Activated B cell treated with CpG ODN at 0.5 μM for 24 hours (primary cell): ENCODE measurements at regions not wholly inside any gene's neighbourhood (a gene's known extent, or its start where the extent isn't known, plus 50 kb on each side); places are given as distances from the start of the nearest gene placed in this dataset.

Source experiments
- ATAC-seq: fragments of 200-7000 bp; cut with Tn5 transposase; one replicate; pipeline ENCODE4 v1.10.0; 2021; ENCODE audit warnings: low read depth, mild to moderate bottlenecking, moderate library complexity
- CTCF ChIA-PET: fragments of 350-600 bp; sonication (Branson Sonifier 250); formaldehyde crosslinking; loops from one replicate; lab custom pipeline; 2021; ENCODE audit warnings: antibody characterized with exemption; lab: Charles Lee
- POLR2A ChIA-PET: fragments of 350-600 bp; sonication (Branson Sonifier 250); formaldehyde crosslinking; loops from one replicate; lab custom pipeline; 2021; ENCODE audit warnings: antibody characterized with exemption; lab: Charles Lee
- DNase-seq: peaks from one replicate; pipeline ENCODE4 v3.0.0; 2022
- H3K27ac Mint-ChIP-seq: one replicate; pipeline ENCODE4 v1.8.0; 2020; ENCODE audit warnings: mixed read lengths
- H3K27me3 Mint-ChIP-seq: one replicate; pipeline ENCODE4 v1.8.0; 2021; ENCODE audit warnings: mixed read lengths
- H3K36me3 Mint-ChIP-seq: one replicate; pipeline ENCODE4 v1.8.0; 2021; ENCODE audit warnings: low read depth, mixed read lengths
- H3K4me1 Mint-ChIP-seq: one replicate; pipeline ENCODE4 v1.8.0; 2021; ENCODE audit warnings: mixed read lengths
- H3K4me3 Mint-ChIP-seq: one replicate; pipeline ENCODE4 v1.8.0; 2020; ENCODE audit warnings: mild to moderate bottlenecking, mixed read lengths
- H3K9me3 Mint-ChIP-seq: one replicate; pipeline ENCODE4 v1.8.0; 2020; ENCODE audit warnings: mixed read lengths
- intact Hi-C: fragments of 100-400 bp; cut with micrococcal nuclease; formaldehyde crosslinking; loops from one replicate; pipeline ENCODE4 v1.15.1; 2024
- TF ChIP-seq, protein P1 (sequence below): fragments of 200-600 bp; IDR thresholded peaks from one replicate; pipeline ENCODE4 v1.8.0; 2022; ENCODE audit warnings: antibody characterized with exemption, mild to moderate bottlenecking

DNA sequence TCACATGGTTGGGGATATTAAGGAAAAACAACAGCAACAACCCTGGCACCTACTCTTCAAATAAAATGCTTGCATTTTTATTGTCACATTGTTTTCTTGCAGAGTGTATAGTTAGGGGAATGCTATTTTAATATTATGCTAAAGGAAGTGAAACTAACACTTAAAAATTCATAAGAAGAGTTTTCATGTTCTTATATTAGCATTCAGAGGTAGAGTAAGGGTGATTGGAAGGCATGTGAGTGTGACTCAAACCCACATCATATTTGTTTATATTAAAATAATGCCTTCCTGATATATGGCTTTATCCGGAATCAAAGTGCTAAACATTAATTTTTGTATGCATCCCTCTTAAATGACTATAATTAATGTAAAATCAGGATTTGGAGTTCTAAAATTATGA is 59.8 kb upstream of the TES start:
- ChIA-PET CTCF (interaction anchor here (1.2 kb wide), 1 partner anchor 30 kb away, joined by 4 read pairs; no protein-coding TSS in a partner anchor), POLR2A (interaction anchor here (1.2 kb wide), 1 partner anchor 61 kb away, joined by 4 read pairs; no protein-coding TSS in a partner anchor)
- TF ChIP-seq, protein P1, sequence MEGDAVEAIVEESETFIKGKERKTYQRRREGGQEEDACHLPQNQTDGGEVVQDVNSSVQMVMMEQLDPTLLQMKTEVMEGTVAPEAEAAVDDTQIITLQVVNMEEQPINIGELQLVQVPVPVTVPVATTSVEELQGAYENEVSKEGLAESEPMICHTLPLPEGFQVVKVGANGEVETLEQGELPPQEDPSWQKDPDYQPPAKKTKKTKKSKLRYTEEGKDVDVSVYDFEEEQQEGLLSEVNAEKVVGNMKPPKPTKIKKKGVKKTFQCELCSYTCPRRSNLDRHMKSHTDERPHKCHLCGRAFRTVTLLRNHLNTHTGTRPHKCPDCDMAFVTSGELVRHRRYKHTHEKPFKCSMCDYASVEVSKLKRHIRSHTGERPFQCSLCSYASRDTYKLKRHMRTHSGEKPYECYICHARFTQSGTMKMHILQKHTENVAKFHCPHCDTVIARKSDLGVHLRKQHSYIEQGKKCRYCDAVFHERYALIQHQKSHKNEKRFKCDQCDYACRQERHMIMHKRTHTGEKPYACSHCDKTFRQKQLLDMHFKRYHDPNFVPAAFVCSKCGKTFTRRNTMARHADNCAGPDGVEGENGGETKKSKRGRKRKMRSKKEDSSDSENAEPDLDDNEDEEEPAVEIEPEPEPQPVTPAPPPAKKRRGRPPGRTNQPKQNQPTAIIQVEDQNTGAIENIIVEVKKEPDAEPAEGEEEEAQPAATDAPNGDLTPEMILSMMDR: no peak
- Mint-ChIP-seq H3K27me3 (no peaks in the 10 kb centered on the region), H3K36me3 (peaks cover 14% of the 10 kb centered on the region), H3K9me3 (no peaks in the 10 kb centered on the region), H3K4me1 (peaks cover 72% of the 10 kb centered on the region), H3K4me3 (peak overlapping the region; percentile 74), H3K27ac (peak overlapping the region; percentile 73)
- ATAC-seq: peak; percentile 76
- no peak for DNase-seq
- intact Hi-C loops: loop anchor here (1.0 to 10.0 kb wide), 4 partner anchors 9 to 1226 kb away; partner anchors contain the start of gene MDFIC

DNA sequence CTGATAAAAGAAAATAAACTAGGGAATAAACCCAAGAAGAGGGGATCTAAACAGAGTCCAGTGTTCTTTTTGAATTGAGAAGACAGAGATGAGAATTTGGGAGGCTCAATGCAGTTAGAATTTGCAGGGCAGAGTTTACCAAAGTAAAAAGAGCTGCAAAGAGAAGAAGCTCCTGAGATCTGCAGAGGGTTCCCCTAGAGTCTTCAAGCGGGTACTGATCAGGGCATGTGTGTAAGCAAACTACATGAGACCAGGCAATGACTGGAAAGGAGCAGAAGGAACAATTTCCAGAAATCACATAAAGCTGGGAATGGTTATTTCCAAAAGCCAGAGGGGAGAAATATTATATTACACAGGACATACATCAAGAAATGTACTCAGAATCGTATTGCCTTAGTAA is 58.1 kb upstream of the TES start:
- Mint-ChIP-seq H3K27ac (peak overlapping the region; percentile 38), H3K27me3 (no peaks in the 10 kb centered on the region), H3K4me1 (peaks cover 68% of the 10 kb centered on the region), H3K9me3 (no peaks in the 10 kb centered on the region), H3K36me3 (peaks cover 15% of the 10 kb centered on the region), H3K4me3 (peak overlapping the region; percentile 6)
- no peak for DNase-seq
- no peak for ATAC-seq
- TF ChIP-seq, protein P1: no peak
- ChIA-PET POLR2A (no interaction called here), CTCF (interaction anchor here (0.7 to 1.7 kb wide), 6 partner anchors 11 to 84 kb away, joined by 3 to 6 read pairs (median 3); no protein-coding TSS in a partner anchor)
- intact Hi-C loops: loop anchor here (10.0 kb wide), 1 partner anchor 1227 kb away; the partner anchor contains the start of gene MDFIC

DNA sequence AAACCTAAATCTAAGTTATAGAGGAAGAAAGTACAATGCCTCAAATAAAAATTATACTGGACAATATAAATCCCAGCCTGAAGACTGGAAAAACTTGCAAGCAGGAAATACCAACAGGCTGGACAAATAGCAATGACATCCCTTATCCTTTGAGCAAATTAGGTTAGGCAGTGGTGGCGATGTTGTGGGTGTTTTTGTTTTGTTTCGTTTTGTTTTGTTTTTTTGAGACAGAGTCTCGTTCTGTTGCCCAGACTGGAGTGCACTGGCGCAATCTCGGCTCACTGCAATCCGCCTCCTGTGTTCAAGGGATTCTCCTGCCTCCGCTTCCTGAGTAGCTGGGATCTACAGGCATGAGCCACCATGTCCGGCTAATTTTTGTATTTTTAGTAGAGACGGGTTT is 57.3 kb upstream of the TES start:
- H3K36me3 Mint-ChIP-seq: peaks cover 15% of the 10 kb centered on the region
- no peak for DNase-seq
- peaks cover 67% of the 10 kb centered on the region for H3K4me1 Mint-ChIP-seq
- intact Hi-C loops: loop anchor here (10.0 kb wide), 1 partner anchor 1228 kb away; the partner anchor contains the start of gene MDFIC
- ChIA-PET POLR2A (interaction anchor here (1.5 kb wide), 1 partner anchor 20 kb away, joined by 3 read pairs; no protein-coding TSS in a partner anchor), CTCF (interaction anchor here (0.7 to 1.7 kb wide), 7 partner anchors 11 to 83 kb away, joined by 3 to 6 read pairs (median 3); no protein-coding TSS in a partner anchor)
- H3K9me3 Mint-ChIP-seq: no peaks in the 10 kb centered on the region
- TF ChIP-seq, protein P1: no peak
- peak overlapping the region; percentile 69 for H3K27ac Mint-ChIP-seq
- H3K4me3 Mint-ChIP-seq: peak overlapping the region; percentile 52
- H3K27me3 Mint-ChIP-seq: no peaks in the 10 kb centered on the region
- no peak for ATAC-seq

DNA sequence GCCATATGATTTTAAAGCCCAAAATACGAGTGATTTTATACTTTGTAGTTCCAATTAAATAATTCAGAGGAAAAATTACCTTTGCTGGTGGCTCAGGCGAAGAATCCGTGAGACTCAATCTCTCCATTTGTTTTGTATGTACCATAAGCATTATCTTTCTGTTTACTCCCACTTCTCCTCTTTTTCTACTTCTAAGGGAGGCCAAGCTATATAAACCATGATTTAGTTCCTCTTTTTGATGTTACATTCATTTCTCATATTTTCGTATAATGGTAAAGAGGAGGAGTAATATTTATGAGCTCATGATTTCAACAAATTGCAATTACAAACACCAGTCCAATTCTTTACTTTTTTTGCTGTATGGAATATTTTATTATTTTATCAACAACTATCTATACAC is 50.6 kb upstream of the TES start:
- H3K27ac Mint-ChIP-seq: peak overlapping the region; percentile 50
- CTCF ChIA-PET: interaction anchor here (1.1 to 2.5 kb wide), 4 partner anchors 12 to 99 kb away, joined by 3 to 11 read pairs (median 7); no protein-coding TSS in a partner anchor
- peaks cover 65% of the 10 kb centered on the region for H3K4me1 Mint-ChIP-seq
- no peaks in the 10 kb centered on the region for H3K27me3 Mint-ChIP-seq
- TF ChIP-seq, protein P1: no peak
- peaks cover 2% of the 10 kb centered on the region for H3K36me3 Mint-ChIP-seq
- peak; percentile 70 for ATAC-seq
- DNase-seq: no peak
- H3K9me3 Mint-ChIP-seq: no peaks in the 10 kb centered on the region
- POLR2A ChIA-PET: interaction anchor here (0.8 to 1.1 kb wide), 4 partner anchors 17 to 52 kb away, joined by 3 to 5 read pairs (median 3); partner anchors contain the start of gene TES
- peak overlapping the region; percentile 66 for H3K4me3 Mint-ChIP-seq
- intact Hi-C loops: loop anchor here (1.0 to 10.0 kb wide), 3 partner anchors 9 to 1235 kb away; partner anchors contain the start of gene MDFIC
